ENCODE measurements at regions not wholly inside any gene's neighbourhood (a gene's known extent, or its start where the extent isn't known, plus 50 kb on each side); places are given as distances from the start of the nearest gene placed in this dataset.
"Not testable (repeated sequence)": the region's sequence is repeated elsewhere in the genome, so short reads cannot be mapped to it uniquely, and the experiment has no call there.

DNA sequence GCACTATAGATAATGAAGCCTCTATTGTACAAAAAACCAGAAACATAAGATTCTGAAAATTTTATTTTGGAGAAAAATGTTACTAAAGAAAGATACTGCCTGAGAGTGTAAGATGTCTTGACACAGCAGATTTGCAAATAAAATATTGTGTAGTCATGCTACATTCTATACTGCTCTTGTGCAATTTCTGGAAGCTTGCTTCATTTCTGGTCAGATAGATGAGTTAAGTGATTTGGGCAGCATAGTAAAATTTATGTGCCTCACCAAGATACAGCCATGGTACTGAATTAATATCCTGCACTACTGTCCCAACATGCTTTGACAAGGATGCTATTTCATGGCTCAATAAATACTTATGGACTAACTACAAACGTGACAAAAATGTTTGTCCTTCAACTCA is 55.1 kb upstream of the STARD13 start:
- no peak for DNase-seq (ENCODE audit: low read depth, low spot score)
- H3K27ac ChIP-seq, result no peak overlapping the region

DNA sequence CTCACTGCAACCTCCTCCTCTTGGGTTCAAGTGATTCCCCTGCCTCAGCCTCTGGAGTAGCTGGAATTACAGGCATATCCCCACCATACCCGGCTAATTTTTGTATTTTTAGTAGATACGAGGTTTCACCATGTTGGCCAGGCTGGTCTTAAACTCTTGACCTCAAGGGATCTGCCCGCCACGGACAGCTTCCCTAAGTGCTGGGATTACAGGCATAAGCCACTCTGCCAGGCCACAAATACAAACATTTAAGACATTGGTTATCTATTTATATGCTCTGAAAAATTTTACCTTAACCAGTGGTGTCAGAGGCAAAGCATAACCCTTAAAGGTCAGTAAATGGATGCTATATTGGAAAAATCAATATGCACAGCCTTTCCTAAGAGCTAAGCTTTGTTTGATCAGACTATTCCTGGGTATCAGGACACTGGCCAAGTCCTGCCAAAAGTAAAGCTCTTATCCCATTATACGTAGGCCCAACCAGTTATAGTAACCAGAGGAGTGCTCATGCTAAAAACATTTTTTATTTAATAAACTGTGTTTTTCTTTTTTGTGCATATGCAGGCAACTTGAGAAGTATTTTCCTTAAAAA is 56.4 kb upstream of the STARD13 start:
- no peak for DNase-seq (ENCODE audit: low read depth, low spot score)
- no peak overlapping the region for H3K27ac ChIP-seq

DNA sequence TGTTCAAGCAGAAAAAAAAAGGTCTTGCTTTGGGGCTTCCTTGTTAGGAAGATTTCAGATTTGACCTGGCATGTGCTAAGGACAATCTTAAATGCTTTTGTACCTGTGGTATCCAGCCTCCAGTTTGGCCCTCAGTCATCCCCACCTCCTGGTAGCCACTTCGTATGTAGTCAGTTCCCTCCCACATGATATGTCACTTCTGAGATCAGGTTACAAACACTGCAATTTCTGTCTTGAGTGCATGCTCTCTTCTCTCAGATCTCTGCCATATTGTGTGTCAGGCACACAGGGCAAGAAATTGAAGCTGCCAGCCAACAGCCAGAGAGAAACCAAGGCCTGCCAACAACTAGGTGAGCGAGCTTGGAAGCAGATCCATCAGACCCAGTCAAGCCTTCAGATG is 60.3 kb upstream of the STARD13 start:
- no peak overlapping the region for H3K27ac ChIP-seq
- DNase-seq (ENCODE audit: low read depth, low spot score), result no peak

DNA sequence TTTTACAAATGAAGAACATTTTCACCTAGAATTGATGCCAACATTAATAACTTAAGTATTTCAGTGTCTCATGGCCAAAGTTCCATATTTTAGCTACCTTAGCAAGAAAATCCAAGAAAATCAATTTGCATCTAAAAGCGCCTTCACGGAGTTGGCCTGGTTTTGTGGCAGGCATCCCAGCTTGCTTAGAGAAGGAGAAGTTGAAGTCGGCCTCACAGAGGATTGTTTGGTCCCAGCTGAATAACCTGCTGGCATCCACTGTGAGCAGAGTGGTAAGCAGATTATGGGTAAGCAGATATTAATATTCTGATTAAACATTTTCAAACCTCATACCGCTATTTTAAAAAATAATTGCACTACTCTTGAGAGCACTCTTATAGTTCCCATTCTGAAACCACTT is 62.3 kb upstream of the STARD13 start:
- DNase-seq (ENCODE audit: low read depth, low spot score), result no peak
- H3K27ac ChIP-seq, result no peak overlapping the region

DNA sequence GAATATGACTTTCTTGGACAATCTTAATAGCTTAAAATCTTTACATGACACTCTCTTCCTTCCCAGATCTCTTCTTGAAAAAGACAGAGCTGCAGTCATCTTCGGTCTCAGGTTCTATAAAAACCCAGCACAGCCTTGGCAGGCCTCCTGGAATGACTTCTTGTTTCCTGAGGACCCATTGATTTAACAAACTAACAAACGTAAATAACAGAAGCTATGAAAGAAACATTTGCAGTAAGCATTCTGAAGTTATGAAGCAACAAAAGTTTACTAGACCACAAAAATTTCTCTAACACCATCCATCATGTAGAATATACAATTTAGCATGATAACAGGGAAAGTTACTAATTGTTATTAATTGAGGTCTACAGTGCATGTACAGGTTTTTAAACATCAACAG is 62.8 kb upstream of the STARD13 start:
- no peak overlapping the region for H3K27ac ChIP-seq
- DNase-seq (ENCODE audit: low read depth, low spot score), result no peak

DNA sequence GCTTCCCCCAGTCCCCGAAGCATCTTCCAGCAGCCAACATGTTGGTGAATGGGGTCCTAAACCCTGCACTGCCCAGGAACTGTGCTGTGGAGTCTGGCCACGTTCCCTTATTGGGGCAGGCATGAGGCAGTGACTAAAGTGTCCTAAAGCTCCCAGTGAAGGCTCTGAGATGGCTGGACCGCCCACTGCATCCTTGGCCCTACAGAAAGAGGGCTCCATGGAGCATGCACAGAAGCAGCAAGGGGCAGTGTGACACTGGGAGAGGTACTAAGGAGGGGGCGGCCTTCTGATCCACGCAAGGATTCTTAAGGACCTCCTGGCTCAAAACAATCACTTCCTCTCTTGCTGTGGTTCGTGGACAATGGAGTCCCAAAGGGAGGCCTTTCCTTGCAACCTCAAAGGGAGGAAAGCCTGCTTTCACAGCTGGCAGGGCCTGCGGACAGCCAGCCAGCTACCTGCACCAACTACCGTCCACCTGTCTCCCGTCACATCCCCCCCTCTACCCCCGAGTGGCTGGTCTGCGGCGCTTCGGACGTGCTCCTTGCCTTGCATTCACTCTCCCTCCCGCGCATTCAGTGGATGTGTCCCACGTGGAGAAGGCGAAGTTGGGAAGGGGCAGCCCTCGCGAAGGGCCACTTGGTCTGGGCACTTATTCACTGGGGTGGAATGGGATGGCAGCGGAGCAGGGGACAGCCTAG is 63.9 kb upstream of the STARD13 start:
- H3K27ac ChIP-seq, result no peak overlapping the region
- DNase-seq (ENCODE audit: low read depth, low spot score), result no peak

DNA sequence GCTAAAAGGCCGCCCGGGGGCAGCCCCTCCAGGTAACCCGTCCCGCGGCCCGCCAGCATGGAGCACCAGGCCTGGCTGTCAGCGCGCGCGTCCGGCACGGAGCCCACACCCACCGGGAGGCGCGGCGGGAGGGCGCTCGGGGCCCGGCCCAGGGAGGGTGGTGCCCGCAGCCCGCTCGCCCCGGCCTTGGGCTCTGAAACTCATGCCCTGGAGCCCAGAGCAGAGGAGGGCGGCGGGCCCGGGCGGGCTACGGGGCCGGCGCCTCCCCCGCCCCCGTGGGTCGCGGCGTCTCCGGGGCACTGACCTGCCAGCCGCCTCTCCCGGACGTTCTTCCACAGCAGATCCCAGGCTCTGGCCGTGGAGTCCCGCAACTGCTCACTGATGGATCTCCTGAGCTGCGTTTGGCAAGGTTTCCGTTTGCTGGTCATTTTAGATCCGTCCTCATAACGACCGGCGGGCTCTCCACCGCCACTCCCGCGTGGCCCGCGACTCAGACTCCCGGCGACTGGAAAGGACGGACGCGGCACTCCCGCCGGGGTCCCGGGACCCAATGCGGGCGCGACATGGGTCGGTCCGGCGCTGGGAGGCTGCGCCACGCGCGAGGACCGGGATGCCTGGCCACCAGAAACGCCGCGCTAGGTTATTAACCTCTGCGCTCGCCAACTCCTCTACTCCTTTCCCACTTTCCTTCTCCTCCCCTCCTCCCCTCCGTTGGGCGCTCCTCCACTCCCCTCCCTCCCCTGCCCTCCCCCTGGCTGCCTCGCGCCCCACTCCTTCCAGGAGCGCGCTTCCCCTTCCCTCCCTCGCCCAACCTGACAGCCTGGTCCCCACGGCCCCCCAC is 64.7 kb upstream of the STARD13 start:
- no peak for DNase-seq (ENCODE audit: low read depth, low spot score)
- H3K27ac ChIP-seq, result no peak overlapping the region

DNA sequence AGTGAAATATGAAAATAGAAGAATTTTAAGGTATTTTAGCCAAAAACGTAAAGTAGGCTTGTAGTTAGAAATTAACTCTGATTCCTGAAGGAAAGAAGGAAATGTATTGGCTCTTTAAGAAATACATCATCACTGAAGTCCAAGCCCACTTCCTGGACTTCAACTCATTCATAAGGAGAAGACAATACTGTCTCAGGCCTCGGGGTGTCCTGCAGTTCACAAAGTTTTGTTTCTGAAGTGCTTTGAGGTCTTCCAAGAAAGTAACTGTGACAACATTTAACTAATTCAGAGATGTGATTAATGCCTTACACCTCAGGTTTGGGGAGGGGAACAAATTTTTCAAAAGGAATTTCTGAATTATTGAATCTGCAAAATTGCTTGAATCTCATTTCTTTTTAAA is 65.8 kb upstream of the STARD13 start:
- H3K27ac ChIP-seq, result no peak overlapping the region
- no peak for DNase-seq (ENCODE audit: low read depth, low spot score)

DNA sequence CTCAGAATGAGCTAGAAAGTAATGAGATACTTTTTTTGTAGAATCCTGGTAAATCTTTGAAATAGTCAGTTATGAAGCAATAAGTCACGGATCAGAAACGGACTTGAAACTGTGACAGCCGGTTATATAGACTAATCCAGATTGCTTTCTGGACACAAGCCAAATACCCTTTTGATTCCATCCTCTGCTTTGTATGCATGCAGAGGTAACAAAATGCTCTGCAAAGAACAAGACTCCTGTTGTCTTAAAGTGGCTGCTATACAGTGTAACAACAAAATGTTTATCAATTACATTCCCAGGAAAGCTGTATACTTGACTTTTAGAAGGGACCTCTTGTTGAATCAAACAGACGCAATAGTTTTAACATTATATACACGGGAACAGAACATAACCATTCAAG is 66.5 kb upstream of the STARD13 start:
- H3K27ac ChIP-seq, result no peak overlapping the region
- no peak for DNase-seq (ENCODE audit: low read depth, low spot score)

DNA sequence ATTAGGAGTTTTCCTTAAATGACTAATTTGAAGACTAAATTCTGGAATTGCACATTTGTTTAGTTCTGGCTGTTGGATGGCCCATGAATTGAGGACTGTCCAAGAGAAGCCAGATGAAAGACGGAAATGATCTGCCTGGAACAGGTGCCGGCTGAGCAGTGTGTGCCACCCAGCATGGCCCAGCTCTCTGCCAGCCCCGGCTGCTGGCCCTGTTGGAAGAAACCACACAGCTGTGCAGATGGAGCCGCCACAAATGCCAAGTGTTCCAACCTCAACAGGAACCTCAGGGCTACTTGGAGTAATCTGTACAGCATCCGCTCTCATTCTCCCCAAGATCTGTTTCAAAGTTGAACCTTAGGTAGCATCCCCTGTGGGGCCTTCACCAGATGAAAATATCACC is 67.0 kb upstream of the STARD13 start:
- no peak for DNase-seq (ENCODE audit: low read depth, low spot score)
- no peak overlapping the region for H3K27ac ChIP-seq

DNA sequence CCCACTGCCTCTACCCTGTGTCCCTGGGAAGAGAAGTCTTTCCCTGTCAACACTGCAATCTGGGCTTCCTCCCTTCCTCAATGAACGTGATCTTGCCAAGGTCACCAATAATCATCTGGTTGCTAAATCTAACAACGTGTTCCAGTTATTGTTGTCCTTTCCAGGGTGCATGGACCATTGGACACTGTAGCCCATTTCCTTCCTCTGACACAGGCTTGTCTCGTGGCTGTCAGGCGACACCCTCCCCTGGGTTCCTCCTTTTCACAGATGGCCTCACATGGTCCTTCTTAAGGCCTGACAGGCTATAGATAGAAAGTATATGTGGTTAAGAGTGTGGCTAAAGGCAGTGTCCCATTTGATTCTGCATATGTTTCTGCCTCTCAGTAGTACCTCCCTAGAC is 67.7 kb upstream of the STARD13 start:
- DNase-seq (ENCODE audit: low read depth, low spot score), result no peak
- H3K27ac ChIP-seq, result no peak overlapping the region

DNA sequence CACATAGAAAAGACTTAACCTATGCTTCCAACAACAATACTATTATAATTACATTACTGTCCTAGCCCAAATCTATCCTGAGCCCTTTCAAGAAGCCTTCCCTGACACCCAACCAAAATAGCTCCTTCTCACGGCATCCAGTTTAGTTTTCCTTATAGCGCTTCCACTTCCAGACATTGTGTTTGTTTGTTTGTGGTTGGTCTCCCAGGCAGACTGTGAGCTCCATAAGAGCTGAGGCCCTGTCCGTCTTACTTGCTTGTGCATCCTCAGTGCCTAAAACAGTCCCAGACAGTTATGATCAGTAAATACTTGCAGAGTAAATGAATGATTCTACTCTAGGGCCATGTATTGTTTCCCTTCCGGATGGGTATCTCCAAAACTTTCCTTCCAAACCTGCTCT is 68.1 kb upstream of the STARD13 start:
- no peak overlapping the region for H3K27ac ChIP-seq
- DNase-seq (ENCODE audit: low read depth, low spot score), result no peak

DNA sequence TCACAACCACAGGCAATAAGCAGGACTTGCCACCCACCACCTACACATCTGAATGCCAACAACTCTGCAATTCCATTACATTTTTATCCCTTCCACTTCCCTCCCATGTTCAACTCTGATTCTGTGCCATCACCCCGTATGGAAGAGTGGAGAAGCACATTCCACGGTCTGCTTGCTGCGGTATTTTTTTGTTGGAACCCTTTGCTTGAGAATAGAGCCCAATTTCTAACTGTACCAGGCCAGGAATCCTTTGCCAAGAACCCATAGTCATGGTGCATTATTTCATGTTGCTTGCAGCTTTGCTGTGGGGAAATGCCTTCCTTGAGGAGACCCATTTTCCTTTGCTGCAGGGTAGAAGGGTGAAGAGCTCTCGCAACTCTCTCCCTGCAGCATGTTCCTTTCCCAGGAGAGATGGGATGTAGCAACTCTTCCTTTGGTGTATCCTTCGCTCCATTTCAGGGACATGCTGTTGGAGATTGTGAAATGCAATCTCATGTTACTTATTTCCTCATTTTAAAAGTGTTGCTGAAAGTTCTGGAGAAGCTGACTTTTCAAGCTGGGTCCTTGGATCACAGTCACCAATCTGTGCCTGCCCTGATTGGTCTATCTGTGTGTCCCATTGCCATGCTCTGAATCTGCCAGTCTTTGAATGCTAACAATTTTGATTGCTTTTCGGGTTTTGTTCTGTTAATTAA is 69.8 kb upstream of the STARD13 start:
- no peak overlapping the region for H3K27ac ChIP-seq
- no peak for DNase-seq (ENCODE audit: low read depth, low spot score)

DNA sequence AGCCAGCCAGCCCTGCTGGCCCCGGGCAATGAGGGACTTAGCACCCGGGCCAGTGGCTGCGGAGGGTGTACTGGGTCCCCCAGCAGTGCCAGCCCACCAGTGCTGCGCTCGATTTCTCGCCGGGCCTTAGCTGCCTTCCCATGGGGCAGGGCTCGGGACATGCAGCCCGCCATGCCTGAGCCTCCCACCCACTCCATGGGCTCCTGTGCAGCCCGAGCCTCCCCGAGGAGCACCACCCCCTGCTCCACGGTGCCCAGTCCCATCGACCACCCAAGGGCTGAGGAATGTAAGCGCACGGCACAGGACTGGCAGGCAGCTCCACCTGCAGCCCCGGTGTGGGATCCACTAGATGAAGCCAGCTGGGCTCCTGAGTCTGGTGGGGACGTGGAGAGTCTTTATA is 72.5 kb upstream of the STARD13 start:
- H3K27ac ChIP-seq; DNase-seq (ENCODE audit: low read depth, low spot score): not testable (repeated sequence)

DNA sequence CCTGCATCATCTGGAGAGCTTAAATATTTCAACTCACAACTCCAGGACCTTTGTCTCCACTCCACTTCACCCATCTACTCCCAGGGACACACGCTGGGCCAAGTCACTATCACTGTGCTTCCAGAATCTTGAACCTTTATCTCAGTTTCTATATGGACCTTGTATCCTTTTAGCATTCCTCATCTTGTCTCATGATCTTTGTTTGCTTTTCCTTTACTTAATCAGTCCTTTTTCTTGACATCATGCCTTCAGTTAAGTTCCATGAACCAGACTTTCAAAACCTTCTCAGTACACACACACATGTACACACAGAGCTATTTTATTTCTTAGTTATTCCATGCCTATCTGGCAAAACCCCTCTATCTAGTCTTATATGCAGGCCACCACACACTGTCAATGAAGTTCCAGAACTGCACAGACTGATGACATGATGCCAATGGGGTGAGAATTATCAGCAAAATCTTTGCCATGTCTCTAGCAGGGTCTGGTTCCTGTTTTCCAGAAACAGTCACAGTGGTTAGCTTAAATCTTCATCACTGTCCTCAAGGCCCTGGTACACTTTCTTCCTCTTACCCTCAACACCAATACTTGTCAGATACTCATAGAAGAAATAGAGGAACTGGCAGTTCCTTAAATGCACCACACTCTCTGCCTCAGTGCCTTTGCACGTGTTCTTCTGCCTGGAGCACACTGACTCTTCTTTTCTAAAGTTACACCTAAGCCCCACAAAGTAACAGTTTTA is 77.6 kb upstream of the STARD13 start:
- DNase-seq (ENCODE audit: low read depth, low spot score), result no peak
- no peak overlapping the region for H3K27ac ChIP-seq

DNA sequence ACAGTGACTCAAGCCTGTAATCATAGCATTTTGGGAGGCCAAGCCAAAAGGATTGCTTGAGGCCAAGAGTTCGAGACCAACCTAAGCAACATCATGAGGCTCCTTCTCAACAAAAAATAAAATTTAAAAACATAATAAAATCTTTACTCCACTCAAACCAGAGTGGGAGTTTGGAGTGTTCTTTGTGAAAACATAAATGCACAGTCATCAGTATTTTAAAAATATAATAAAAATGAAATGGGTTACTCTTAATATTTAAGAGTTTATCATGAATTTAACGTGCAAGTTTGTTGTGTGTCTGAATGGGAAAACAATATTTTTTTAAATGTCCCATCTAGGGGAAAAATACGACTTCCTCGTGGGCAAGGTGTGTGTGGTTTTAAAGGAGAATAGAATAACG is 78.6 kb upstream of the STARD13 start:
- DNase-seq (ENCODE audit: low read depth, low spot score), result no peak
- no peak overlapping the region for H3K27ac ChIP-seq

DNA sequence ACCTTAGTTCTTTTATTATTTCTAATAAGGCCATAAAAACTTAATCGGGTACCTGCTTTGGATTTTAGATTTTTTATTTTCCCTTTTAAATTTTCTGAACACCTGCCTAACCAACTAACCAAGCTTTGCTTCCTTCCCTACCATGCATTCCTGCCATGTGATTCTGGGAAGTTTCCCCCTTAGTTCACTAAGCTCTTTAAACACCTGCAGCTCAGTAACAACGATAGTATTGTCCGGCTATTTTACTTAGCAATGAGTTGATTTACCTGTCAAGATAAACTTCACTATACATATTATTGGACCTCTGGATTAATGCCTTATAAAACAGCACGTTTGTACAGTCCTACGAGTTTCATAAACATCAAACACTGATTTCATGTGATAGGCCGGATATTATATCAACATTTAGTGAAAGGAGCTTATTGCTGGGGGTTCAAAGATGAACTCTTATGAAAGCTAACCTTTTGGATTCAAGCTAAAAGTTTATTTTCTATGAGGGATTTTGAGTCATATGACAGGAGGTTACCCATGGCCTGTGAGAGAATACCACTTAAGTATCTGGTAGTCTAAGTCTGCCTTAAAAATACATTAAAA is 81.0 kb upstream of the STARD13 start:
- DNase-seq (ENCODE audit: low read depth, low spot score), result no peak
- no peak overlapping the region for H3K27ac ChIP-seq

DNA sequence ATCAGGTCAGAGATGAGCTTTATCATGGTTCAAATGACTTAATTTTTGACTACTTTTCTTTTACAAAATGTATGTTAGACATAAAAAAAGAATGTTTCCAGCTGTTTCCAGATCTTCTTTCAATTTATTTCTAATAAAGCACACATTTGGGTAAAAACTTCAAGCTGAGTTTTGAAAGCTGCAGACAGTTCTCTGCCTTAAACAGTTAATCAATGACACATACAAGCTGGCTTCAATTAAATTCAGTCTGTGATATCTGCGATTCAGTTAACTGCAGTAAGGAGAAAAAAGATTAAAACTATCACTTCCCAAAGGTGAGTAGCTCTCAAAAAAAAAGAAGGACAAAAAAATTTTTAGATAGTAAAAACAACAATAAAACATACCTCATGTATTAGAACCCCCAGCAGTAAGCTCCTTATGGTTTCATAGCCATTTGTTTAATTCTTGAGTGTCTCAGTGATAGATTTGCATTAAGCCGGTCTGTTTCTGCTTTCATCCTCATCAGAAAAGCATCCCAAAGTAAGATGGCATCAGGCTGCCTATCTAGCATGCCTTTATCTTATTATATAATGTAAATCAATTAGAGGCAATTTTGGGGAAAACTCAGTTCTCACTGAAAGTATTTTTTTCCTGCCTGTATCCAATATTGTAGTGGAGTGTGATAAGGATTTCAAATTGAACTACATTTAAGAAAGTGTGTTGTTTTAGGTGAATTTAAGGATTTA is 81.8 kb upstream of the STARD13 start:
- no peak for DNase-seq (ENCODE audit: low read depth, low spot score)
- no peak overlapping the region for H3K27ac ChIP-seq

DNA sequence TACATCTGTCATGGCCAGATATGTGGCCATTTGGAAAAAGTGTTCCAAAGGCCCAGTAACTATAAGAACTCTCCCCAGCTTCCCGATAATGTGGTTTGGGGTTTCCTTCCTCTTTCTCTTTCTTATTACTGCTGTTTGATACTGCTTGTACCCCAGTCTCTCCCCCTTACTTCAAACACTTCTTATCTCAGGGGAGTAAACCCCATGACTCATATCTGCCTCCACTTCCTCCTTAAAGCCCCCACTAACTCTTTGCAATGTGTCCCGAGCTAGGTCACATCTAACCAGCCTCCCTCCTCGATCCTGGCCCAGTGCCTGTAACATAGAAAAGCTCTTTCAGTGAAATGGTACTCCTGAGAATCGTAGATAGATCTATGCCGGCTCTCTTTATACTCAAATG is 82.4 kb upstream of the STARD13 start:
- no peak overlapping the region for H3K27ac ChIP-seq
- DNase-seq (ENCODE audit: low read depth, low spot score), result no peak
